Muscle of leg (tissue), 3 donors: ENCODE measurements at regions not wholly inside any gene's neighbourhood (a gene's known extent, or its start where the extent isn't known, plus 50 kb on each side); places are given as distances from the start of the nearest gene placed in this dataset.

ENCODE experiments used
- DNase-seq: peaks from one replicate; pipeline ENCODE4 v3.0.0; 2013
- H3K27ac ChIP-seq: one replicate; pipeline ENCODE4 v1.5.1; 2013; ENCODE audit warnings: mild to moderate bottlenecking, low read length, control low read depth
- H3K27me3 ChIP-seq: one replicate; pipeline ENCODE4 v1.6.1; 2013; ENCODE audit warnings: low read length; ENCODE audit not compliant: control insufficient read depth, insufficient read depth
- H3K36me3 ChIP-seq: one replicate; pipeline ENCODE4 v1.6.1; 2013; ENCODE audit warnings: low read length; ENCODE audit not compliant: control insufficient read depth, insufficient read depth
- H3K4me1 ChIP-seq: one replicate; pipeline ENCODE4 v1.6.1; 2013; ENCODE audit warnings: low read length; ENCODE audit not compliant: control insufficient read depth, insufficient read depth
- H3K4me3 ChIP-seq: one replicate; pipeline ENCODE4 v1.5.1; 2013; ENCODE audit warnings: low read length, control low read depth
- H3K9me3 ChIP-seq: replicated peaks from 2 replicates; pipeline ENCODE4 v1.6.1; 2013; ENCODE audit warnings: low read depth, low read length; ENCODE audit not compliant: control insufficient read depth
- WGBS: methylation state at CpG from one replicate; pipeline ENCODE4 v1.1.5; 2013; ENCODE audit warnings: missing lambda C conversion rate; ENCODE audit not compliant: insufficient coverage; 5-methylcytosine and 5-hydroxymethylcytosine counted together

- H3K36me3 ChIP-seq, result no peaks in the 10 kb centered on the region
These were observed 178.7 kb downstream of the FMR1NB start for GRCh38 chrX:148159796-148160195.

GRCh38 chrX:148161701-148162100 is 180.6 kb downstream of the FMR1NB start:
- WGBS, result 72% methylated on average over 3 of the region's 6 CpGs
- no peak overlapping the region for H3K4me3 ChIP-seq
- DNase-seq, result peak; percentile 37
- no peaks in the 10 kb centered on the region for H3K36me3 ChIP-seq
- no peaks in the 10 kb centered on the region for H3K9me3 ChIP-seq
- no peak overlapping the region for H3K27ac ChIP-seq
- no peaks in the 10 kb centered on the region for H3K4me1 ChIP-seq
- no peaks in the 10 kb centered on the region for H3K27me3 ChIP-seq

More at GRCh38 chrX:148159796-148160195, 178.7 kb downstream of the FMR1NB start:
- H3K4me1 ChIP-seq, result no peaks in the 10 kb centered on the region
- no peaks in the 10 kb centered on the region for H3K9me3 ChIP-seq
- no peak overlapping the region for H3K27ac ChIP-seq
- no peak for DNase-seq
- H3K27me3 ChIP-seq, result no peaks in the 10 kb centered on the region
- H3K4me3 ChIP-seq, result no peak overlapping the region

GRCh38 chrX:148185631-148186030 is 204.5 kb downstream of the FMR1NB start:
- DNase-seq, result peak; percentile 9
- no peaks in the 10 kb centered on the region for H3K9me3 ChIP-seq
- H3K27ac ChIP-seq, result no peak overlapping the region
- H3K4me3 ChIP-seq, result no peak overlapping the region
- no peaks in the 10 kb centered on the region for H3K4me1 ChIP-seq
- no peaks in the 10 kb centered on the region for H3K36me3 ChIP-seq
- no peaks in the 10 kb centered on the region for H3K27me3 ChIP-seq

GRCh38 chrX:148192547-148192946 is 211.4 kb downstream of the FMR1NB start:
- no peaks in the 10 kb centered on the region for H3K27me3 ChIP-seq
- 56% methylated on average over 4 of the region's 4 CpGs for WGBS
- no peaks in the 10 kb centered on the region for H3K4me1 ChIP-seq
- H3K4me3 ChIP-seq, result no peak overlapping the region
- no peaks in the 10 kb centered on the region for H3K9me3 ChIP-seq
- H3K27ac ChIP-seq, result no peak overlapping the region
- no peak for DNase-seq
- no peaks in the 10 kb centered on the region for H3K36me3 ChIP-seq

GRCh38 chrX:148193759-148194158 is 212.6 kb downstream of the FMR1NB start:
- no peaks in the 10 kb centered on the region for H3K36me3 ChIP-seq
- H3K9me3 ChIP-seq, result no peaks in the 10 kb centered on the region
- no peak overlapping the region for H3K4me3 ChIP-seq
- no peaks in the 10 kb centered on the region for H3K4me1 ChIP-seq
- DNase-seq, result no peak
- H3K27ac ChIP-seq, result no peak overlapping the region
- H3K27me3 ChIP-seq, result no peaks in the 10 kb centered on the region

GRCh38 chrX:148203531-148203930 is 222.4 kb downstream of the FMR1NB start:
- Histone ChIP-seq H3K27me3 (no peaks in the 10 kb centered on the region), H3K4me1 (no peaks in the 10 kb centered on the region), H3K4me3 (no peak overlapping the region), H3K9me3 (no peaks in the 10 kb centered on the region), H3K27ac (no peak overlapping the region), H3K36me3 (no peaks in the 10 kb centered on the region)
- no peak for DNase-seq
- WGBS, result no CpG with 5 or more reads among the region's 3 CpGs

- no peaks in the 10 kb centered on the region for H3K4me1 ChIP-seq
- no CpG with 5 or more reads among the region's 1 CpG for WGBS
These were observed 223.1 kb downstream of the FMR1NB start for GRCh38 chrX:148204195-148204594.

GRCh38 chrX:148214786-148215185 is 233.6 kb downstream of the FMR1NB start:
- Histone ChIP-seq H3K27ac (no peak overlapping the region), H3K9me3 (no peaks in the 10 kb centered on the region), H3K4me1 (no peaks in the 10 kb centered on the region), H3K4me3 (no peak overlapping the region), H3K27me3 (no peaks in the 10 kb centered on the region), H3K36me3 (no peaks in the 10 kb centered on the region)
- no peak for DNase-seq
- no CpG with 5 or more reads among the region's 1 CpG for WGBS

More at GRCh38 chrX:148204195-148204594, 223.1 kb downstream of the FMR1NB start:
- Histone ChIP-seq H3K4me3 (no peak overlapping the region), H3K27me3 (no peaks in the 10 kb centered on the region), H3K9me3 (no peaks in the 10 kb centered on the region), H3K36me3 (no peaks in the 10 kb centered on the region), H3K27ac (no peak overlapping the region)
- no peak for DNase-seq

GRCh38 chrX:148215726-148216125 is 234.6 kb downstream of the FMR1NB start:
- Histone ChIP-seq H3K36me3 (no peaks in the 10 kb centered on the region), H3K27me3 (no peaks in the 10 kb centered on the region), H3K27ac (no peak overlapping the region), H3K4me3 (no peak overlapping the region), H3K4me1 (no peaks in the 10 kb centered on the region), H3K9me3 (no peaks in the 10 kb centered on the region)
- WGBS, result no CpG with 5 or more reads among the region's 3 CpGs
- DNase-seq, result no peak

- no peak overlapping the region for H3K27ac ChIP-seq
- no peaks in the 10 kb centered on the region for H3K36me3 ChIP-seq
- H3K4me1 ChIP-seq, result no peaks in the 10 kb centered on the region
- no peaks in the 10 kb centered on the region for H3K9me3 ChIP-seq
- H3K4me3 ChIP-seq, result no peak overlapping the region
- H3K27me3 ChIP-seq, result peaks cover 2% of the 10 kb centered on the region
- 100% methylated on average over 1 of the region's 2 CpGs for WGBS
- DNase-seq, result no peak
These were observed 242.2 kb downstream of the FMR1NB start for GRCh38 chrX:148223361-148223760.

- H3K36me3 ChIP-seq, result no peaks in the 10 kb centered on the region
- H3K27ac ChIP-seq, result no peak overlapping the region
- H3K9me3 ChIP-seq, result no peaks in the 10 kb centered on the region
- no peak for DNase-seq
- no peaks in the 10 kb centered on the region for H3K4me1 ChIP-seq
- H3K4me3 ChIP-seq, result no peak overlapping the region
- peaks cover 2% of the 10 kb centered on the region for H3K27me3 ChIP-seq
These were observed 247.4 kb downstream of the FMR1NB start for GRCh38 chrX:148228521-148228920.
